ENCODE measurements at regions not wholly inside any gene's neighbourhood (a gene's known extent, or its start where the extent isn't known, plus 50 kb on each side); places are given as distances from the start of the nearest gene placed in this dataset.
"Not testable (repeated sequence)": the region's sequence is repeated elsewhere in the genome, so short reads cannot be mapped to it uniquely, and the experiment has no call there.

DNA sequence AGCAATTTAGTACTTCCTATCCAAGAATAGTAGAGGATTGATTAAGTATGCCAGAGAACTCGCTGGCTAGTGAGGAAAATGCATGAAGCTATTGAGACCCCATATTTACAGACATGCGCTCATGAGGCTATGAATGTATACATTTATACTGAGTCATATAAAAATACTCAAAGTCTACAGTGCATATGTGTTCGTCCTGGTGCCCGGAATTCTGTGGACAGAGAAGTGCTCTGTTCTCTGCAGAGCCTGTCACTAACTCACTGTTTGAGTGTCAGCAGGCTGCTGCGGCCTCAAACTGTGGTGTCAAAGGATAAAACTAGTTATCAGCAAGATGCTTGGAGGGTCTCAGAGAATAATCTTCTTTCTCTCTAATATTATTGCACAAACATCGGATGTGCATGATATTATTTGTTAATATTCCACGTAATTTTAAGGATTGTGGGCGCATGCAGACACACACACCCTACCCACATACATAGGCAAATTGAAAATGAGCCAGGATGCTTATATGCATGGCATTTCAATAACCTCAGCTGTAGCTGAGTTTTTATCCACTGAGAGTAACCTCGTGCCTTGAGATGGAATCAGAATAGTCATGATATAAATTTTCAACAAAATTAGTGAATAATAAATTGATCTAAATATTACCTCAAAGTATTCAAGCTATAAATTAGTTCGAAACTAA, 50.0 kb upstream of the TSC22D2 start:
- DNase-seq, result no peak

- DNase-seq, result no peak
These were observed 51.0 kb upstream of the TSC22D2 start for GRCh38 chr3:150357140-150357539.

DNA sequence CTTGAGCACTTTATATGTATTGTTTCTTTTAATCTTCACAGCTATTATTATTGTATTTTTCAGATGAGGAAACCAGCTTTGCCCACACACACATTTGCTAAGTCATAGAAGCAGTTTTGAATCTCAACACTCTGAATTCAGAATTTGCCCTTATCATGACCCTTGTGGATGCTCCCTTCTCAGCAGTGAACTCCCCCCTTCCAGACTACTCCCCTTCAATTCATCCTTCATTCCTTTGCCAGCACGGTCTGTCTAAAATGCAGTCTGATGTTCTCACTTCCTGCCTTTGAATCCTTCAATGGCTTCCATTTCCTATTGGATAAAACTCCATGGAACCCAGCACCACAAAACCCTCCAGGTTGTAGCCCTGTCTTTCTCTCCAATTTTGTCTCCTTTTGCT, 52.5 kb upstream of the TSC22D2 start:
- no peak for DNase-seq

GRCh38 chr3:150352931-150353330, 55.2 kb upstream of the TSC22D2 start:
- no peak for DNase-seq

DNA sequence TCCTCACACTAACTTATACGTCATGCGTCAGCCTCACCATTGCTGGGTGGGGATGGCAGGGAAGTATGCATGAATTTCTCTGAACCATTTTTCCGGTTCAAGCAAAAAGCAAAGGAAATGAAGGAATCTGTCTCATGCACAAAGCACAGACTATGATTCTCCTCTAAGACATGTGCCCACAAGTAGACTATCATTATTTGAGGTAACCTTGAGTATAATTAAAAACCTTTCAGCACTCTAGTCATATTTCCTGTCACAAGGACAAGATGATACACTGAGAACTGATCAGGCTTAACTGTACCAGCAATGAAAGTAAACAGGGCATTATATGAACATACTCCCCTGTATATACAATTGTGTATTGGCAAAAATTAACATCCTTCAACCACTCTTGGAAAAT, 56.7 kb upstream of the TSC22D2 start:
- no peak for DNase-seq

GRCh38 chr3:150349314-150350097, 58.6 kb upstream of the TSC22D2 start:
- no peak for DNase-seq

GRCh38 chr3:150348500-150348899, 59.6 kb upstream of the TSC22D2 start:
- no peak for DNase-seq

DNA sequence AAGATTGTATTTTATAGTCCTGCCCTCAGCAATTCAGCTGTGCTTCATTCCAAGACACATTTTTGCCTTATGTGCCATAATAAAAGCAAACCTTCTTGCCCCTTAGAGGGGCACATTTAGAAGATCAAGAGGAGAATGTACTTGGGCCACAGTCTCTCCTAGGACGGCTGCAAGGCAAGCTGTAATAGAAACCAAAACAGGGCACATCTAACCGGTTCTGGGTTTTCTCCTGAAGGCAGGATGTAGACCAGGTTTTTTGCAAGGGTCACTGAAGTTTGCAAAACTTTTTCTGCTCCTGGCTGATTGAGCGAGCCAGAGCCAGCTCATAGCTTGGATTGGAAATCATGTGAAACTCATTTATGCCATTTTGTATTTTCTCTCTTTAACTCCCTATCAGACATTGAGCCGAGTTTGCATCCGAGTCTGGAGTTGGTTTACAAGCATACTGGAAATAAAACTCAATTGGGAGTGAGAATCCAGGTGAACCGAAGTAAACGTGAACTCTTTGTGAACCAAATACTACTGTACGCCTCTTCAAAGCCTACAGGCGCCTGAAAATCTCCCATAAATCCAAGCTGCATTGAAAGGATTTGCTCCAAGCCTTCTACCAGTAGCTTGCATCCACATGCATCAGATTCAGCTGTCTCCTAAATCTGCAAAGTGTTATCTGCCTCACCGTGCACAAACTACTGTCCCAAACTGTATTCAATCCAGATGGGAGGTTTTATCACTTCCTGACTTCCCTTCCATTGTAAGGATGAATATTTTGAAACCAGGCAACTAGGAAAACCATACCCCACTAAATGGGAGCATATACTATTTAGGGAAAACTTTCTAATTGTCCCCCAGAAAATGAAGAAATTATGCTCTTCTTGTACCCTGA, 60.9 kb upstream of the TSC22D2 start:
- no peak for DNase-seq

DNA sequence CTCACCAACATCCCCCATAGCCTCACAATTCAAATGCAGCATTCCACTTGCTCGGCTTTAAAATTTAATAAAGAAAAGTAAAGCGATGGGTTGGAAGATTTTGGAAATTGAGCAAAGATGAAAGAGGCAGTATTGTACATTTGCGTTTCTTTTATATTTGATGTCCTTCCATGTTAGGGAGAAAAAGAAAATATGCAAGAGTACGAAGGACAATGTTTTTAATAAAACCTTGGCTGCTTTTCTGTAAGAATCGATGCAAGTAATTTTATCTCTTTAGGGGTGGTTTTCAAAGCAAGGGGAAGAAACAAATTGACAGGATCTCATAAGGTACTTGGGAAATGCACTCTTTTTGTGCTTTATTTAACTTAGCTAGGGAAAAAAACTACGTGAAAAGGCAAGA, 61.8 kb upstream of the TSC22D2 start:
- no peak for DNase-seq

DNA sequence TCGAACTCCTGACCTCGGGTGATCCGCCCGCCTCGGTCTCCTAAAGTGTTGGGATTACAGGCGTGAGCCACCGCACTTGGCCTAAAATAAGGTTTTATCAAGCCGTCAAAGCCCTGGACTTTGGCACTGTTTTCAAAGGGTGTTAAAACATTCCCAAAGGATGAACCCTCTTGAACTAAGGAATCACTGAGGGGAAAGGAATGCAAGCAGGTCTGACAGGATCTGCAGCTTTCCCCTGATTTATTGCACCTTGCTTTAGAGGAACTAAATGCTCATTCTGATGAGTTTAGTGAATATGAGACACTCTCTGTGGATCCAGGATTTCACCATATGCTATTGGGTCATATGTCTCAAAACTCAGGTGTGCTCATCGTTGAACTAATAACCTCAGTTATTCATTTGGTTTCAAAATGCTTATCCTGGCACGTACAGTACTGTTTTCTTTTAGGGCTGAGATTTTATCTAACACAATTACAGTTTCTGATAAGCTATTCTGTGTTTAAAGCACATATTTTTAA, 63.0 kb upstream of the TSC22D2 start:
- no peak for DNase-seq

- no peak for DNase-seq
These were observed 63.9 kb upstream of the TSC22D2 start for GRCh38 chr3:150344079-150344759.

DNA sequence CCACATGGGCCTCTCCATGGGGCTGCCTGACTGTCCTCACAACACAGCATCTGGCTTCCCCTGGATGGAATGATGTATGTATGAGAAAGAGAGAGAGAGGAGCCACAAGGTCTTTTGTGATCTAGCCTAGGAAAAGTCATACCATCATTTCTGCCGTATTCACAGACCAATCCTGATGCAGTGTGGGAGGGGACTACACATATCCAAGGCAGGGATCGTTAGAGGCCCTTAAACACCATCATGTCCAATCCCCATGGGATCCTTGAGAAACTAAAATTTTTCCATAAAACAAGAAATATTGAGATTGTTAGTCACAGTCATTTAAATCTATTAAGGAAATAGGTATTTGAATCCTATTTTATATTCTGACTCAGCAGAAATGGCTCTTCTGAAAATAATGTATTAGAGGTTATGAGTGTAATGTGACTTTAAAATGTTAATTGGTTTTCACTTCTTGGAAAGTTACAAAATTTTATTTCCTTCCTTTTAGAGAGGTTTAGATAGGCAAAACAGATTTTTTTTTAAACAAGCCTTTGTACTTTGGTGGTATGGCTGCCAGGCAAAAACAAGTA, 65.1 kb upstream of the TSC22D2 start:
- DNase-seq, result no peak

DNA sequence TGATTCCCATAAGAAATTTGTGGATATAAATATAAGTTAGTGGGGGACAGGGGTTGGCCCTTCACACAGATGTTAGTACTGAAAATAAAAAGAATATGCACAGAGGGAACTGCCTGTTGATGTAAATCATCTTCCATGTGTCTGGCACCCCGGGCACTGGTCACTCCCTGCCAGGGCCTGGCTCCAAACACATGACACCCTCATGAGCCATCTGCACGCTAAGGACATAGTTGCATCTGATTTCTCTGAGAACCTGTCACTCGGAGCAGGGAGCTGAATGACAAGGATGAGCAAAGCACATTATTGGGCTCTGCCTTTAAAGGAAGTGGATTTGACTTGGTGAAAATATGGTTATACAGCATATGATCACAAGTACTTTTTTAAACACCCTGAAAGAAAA, 66.2 kb upstream of the TSC22D2 start:
- no peak for DNase-seq

DNA sequence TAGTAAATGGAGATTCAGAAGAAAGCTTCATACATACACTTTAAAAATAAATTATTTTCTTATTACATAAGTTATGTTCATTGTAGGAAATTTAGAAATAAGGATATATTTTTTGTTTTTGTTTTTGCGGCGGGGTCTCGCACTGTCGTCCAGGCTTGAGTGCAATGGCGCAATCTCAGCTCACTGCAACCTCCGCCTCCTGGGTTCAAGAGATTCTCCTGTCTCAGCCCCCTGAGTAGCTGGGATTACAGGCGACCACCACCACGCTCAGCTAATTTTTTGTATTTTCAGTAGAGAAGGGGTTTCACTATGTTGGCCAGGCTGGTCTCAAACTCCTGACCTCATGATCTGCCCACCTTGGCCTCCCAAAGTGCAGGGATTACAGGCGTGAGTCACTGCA, 71.7 kb upstream of the TSC22D2 start:
- not testable (repeated sequence) for DNase-seq

DNA sequence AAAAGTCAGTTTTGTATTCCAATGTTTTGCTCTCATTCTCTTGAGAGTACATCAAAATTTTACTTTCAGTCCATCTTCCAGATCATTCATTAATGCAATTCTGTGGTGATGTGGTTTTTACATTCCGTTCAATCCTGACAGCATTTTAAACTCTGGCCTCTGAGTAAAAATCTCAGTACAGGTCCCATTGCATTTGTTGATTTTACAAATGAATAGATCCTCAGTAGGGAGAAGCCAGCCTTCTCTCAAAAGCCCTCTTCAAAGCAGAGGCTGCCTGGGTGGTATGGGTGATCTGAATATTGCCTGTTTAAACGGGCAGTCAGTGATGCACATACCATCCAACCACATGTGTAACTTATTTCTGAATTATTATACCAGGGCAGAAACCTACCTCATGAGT, 72.5 kb upstream of the TSC22D2 start:
- no peak for DNase-seq

GRCh38 chr3:150334974-150335373, 73.1 kb upstream of the TSC22D2 start:
- DNase-seq, result no peak

DNA sequence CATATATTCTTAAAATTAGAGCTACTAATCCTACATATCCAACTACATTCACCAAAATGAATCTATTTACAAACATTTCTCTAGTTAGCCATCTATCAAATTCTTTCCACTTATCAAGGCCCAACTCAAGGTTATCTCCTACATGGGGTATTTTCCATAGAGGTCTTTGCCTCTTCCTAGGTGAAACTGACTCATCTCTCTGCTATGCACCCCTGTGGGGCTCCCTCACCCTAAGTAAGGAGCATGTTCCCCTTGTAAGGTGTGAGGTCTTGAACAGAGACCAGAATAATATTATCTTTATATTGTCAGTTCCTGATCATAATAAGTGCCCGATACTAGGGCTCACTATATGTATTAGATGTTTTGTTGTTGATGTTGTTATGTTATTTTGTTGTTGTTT, 74.6 kb upstream of the TSC22D2 start:
- no peak for DNase-seq

DNA sequence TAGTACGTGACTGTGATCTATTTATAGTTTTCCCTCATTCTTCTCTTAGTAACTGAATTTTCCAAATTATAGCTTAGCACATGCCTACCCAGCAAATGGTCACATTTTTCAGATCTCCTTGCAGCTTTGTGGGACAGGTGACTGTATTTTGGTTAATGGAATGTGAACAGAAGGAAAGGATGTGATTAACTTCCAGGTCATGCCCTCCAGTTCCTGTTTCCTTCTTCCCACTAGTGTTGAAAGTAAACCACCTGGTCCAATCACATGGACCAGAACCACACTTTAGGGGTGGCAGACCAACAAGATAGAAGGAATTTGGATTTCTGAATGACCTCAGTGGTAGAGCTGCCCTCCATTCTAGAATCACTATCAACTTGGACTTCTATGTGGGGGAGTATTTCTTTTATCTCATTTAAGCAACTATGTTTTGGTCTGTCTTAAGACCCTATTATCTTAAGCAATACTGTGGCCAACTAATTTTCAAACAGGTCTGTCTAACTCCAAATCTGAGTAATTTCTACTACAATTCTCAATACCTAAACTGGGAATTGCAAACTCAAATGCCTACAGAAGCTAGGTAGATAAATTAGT, 76.0 kb upstream of the TSC22D2 start:
- no peak for DNase-seq

GRCh38 chr3:150330872-150331271, 77.2 kb upstream of the TSC22D2 start:
- DNase-seq, result no peak

DNA sequence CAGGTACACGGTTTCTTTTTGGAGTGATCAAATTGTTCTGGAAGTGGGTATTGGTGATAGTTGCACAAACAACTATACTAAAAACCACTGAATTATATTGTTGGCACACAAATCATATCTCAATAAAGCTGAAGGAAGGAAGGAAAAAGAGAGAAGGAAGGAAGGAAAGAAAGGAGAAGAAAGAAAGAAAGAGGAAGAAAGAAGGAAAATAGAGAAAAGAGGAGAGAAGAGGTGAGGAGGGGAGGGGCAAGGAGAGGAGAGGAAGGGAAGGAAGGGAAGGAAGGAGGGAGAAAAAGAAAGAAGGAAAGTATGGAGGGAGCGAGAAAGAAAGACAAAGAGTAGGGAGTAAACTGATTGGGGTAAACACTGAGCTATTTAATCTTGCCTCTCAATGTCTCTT, 77.9 kb upstream of the TSC22D2 start:
- no peak for DNase-seq

- DNase-seq, result no peak
These were observed 78.7 kb upstream of the TSC22D2 start for GRCh38 chr3:150329408-150329807.

- no peak for DNase-seq
These were observed 79.5 kb upstream of the TSC22D2 start for GRCh38 chr3:150328654-150329040.
